ENCODE measurements at regions not wholly inside any gene's neighbourhood (a gene's known extent, or its start where the extent isn't known, plus 50 kb on each side); places are given as distances from the start of the nearest gene placed in this dataset.

DNA sequence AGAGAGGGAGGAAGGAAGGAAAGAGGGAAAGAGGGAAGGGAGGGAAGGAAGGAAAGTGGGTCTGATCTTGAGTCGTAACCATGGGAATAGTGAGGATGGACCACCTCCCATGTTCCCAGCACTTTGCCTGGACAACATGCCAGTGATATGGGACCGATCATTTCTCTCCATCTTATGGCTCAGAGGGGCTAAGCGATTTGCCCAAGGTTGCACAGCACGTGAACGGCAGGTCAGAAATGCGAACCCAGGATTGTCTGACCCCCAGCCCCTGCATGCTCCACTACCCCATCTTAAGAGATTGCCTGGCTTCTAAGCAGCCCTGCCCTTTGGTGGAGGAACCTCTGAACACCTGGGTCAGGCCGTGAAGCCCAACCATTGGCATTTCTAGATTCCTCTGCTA is 109.0 kb upstream of the CARD11 start:
- TF ChIP-seq CTCF (IDR thresholded peaks at IDR 0.05) (no peak), POLR2A (IDR thresholded peaks at IDR 0.05) (no peak)
